Mesothelial cell of epicardium (in vitro differentiated cells): ENCODE measurements at regions not wholly inside any gene's neighbourhood (a gene's known extent, or its start where the extent isn't known, plus 50 kb on each side); places are given as distances from the start of the nearest gene placed in this dataset.

ENCODE experiments used
- DNase-seq, 2 experiments: peaks; one replicate each; pipeline ENCODE4 v3.0.0; 2021; ENCODE audit warnings: low spot score in 2 of 2; ENCODE audit not compliant: unreplicated experiment in 2 of 2
- H3K27ac Mint-ChIP-seq: 2 replicates; pipeline ENCODE4 v1.8.0; 2021; ENCODE audit warnings: mixed read lengths
- H3K27me3 Mint-ChIP-seq: 2 replicates; pipeline ENCODE4 v1.8.0; 2021; ENCODE audit warnings: low read depth, mixed read lengths
- H3K36me3 Mint-ChIP-seq: 2 replicates; pipeline ENCODE4 v1.8.0; 2021; ENCODE audit warnings: mixed read lengths
- H3K4me1 Mint-ChIP-seq: 2 replicates; pipeline ENCODE4 v1.8.0; 2021; ENCODE audit warnings: mixed read lengths
- H3K4me3 Mint-ChIP-seq: 2 replicates; pipeline ENCODE4 v1.8.0; 2021; ENCODE audit warnings: mild to moderate bottlenecking, moderate library complexity, mixed read lengths
- H3K9me3 Mint-ChIP-seq: 2 replicates; pipeline ENCODE4 v1.8.0; 2021; ENCODE audit warnings: mixed read lengths
- CTCF ChIP-seq: fragments of 200-600 bp; sonication (generic); IDR thresholded peaks from one replicate; pipeline ENCODE4 v1.5.0; 2021; ENCODE audit warnings: antibody characterized with exemption; ENCODE audit not compliant: unreplicated experiment

DNA sequence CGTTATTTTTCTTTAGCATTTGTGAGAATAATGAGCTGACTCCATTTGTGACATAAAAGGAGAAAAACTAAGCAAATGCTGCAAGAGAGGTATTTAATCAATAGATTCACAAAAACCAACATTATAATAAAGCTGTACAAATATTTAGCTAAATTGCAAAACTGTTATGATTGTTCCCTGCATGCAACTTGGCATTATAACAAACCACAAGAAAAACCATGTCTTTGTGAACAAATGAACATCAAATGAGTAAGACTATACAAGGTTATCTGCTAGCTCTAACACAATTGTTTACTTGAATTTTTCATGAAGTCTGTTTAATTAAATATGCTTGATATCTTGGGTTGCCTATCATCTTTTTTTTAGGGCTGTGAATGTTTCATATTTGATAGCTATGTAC lies 50.8 kb upstream of the PPP1R9A start:
- no peak for DNase-seq
- Mint-ChIP-seq H3K4me1 (no peaks in the 10 kb centered on the region), H3K27me3 (no peaks in the 10 kb centered on the region)

More for the DNA sequence above, 50.8 kb upstream of the PPP1R9A start:
- Mint-ChIP-seq H3K9me3 (peaks cover 30% of the 10 kb centered on the region), H3K4me3 (no peak overlapping the region), H3K36me3 (no peaks in the 10 kb centered on the region), H3K27ac (no peak overlapping the region)
- TF ChIP-seq CTCF: no peak
